DMS53 (cell line): ENCODE measurements at regions not wholly inside any gene's neighbourhood (a gene's known extent, or its start where the extent isn't known, plus 50 kb on each side); places are given as distances from the start of the nearest gene placed in this dataset.

Experiments
- DNase-seq: peaks from one replicate; lab custom pipeline; 2025; lab: John Stamatoyannopoulos, UW

DNA sequence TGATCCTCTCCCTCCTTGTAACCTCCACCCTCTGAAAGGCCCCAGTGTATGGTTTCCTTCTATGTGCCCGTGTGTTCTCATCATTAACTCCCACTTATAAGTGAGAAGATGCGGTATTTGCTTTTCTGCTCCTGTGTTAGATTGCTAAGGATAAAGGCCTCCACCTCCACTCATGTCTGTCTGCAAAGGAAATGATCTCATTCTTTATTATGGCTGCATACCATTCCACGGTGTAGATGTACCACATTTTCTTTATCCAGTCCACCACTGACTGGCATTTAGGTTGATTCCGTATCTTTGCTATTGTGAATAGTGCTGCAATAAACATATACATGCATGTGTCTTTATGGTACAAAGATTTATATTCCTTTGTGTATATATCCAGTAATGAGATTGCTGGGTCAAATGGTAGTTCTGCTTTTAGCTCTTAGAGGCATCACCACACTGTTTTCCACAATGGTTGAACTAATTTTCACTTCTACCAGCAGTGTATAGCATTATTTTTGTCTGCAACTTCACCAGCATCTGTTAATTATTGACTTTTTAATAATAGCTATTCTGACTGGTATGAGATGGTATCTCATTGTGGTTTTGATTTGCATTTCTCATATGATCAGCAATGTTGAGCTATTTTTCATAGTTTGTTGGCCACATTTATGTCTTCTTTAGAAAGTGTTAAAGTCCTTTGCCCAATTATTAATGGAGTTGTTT lies 1030.9 kb downstream of the FSTL5 start:
- DNase-seq = no peak

DNA sequence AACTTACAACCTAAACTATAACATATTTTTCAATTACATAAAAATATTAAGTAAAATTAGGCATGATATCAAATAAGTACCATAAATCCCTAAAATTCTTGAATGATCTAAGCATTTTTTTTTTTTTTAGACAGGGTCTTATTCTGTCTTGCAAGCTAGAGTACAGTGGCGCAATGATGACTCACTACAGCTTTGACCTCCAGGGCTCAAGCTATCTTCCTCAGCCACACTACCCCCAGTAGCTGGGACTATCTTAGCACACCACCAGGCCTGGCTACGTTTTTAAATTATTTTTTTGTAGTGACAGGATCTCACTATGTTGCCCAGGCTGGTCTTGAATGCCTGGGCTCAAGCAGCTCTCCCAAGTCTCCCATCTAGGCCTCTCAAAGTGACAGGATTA lies 1042.3 kb downstream of the FSTL5 start:
- no peak for DNase-seq

DNA sequence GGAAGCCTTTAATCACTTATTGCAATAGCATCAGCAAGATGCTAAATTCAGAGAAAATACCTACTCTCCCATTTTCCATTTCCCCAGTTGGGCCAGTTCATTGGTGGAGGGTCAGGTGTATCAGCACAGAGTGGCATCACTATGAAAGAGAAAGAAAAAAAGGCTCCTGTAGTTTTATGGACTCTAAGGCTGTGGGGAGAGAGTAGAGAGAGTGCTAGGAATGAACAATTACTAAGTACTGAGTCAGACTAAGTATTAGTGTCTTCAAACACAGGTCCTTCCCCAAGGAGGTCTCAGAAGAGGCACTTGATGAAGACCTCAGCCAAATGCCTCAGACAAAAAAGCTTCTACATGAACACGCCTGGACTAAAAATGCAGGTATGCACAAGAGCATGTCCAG lies 1061.9 kb downstream of the FSTL5 start:
- no peak for DNase-seq

DNA sequence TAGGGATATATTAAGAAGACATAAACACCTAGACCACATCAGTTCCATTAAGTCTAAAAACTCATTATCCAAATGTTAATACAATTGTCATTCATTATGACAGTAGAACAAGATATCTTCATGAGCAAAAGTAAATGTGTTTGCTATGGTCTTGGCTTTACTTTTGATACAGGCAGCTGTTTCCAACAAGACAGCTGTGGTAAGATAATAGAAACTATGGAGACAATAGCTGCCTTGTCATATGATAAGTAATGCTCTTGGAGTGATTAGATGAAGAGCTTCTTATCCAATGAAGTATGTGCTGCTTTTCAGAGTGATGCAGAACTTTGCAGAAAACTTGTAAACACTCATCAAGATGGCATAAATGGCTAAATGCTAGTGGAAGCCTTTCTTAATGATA lies 1066.0 kb downstream of the FSTL5 start:
- DNase-seq = no peak

DNA sequence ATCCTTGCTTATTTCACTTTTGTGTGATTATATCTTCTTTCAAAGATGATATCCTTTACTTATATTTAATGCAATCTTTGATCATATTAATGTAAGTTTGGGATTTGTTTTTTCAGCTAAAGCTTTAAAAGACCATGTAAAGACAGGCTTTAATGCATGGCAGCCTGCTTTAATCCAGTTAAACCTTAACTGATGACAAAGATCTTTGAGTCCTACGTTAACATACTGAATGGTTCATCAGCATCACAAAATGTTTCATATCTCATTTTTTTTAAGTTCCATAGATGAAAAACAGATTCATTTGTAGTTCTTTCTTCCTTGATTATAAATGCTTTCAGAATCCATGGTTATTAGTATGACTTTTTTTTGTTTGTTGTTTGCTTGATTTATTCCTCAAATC lies 1102.8 kb downstream of the FSTL5 start:
- DNase-seq = no peak
